SIG-M5 treated with dmso at 0.1 percent for 504 hours (cell line): ENCODE measurements at regions not wholly inside any gene's neighbourhood (a gene's known extent, or its start where the extent isn't known, plus 50 kb on each side); places are given as distances from the start of the nearest gene placed in this dataset.
"Not testable (repeated sequence)": the region's sequence is repeated elsewhere in the genome, so short reads cannot be mapped to it uniquely, and the experiment has no call there.

Experiments used
- DNase-seq: peaks from one replicate; lab custom pipeline; 2025; ENCODE audit not compliant: unreplicated experiment; lab: John Stamatoyannopoulos, UW

DNA sequence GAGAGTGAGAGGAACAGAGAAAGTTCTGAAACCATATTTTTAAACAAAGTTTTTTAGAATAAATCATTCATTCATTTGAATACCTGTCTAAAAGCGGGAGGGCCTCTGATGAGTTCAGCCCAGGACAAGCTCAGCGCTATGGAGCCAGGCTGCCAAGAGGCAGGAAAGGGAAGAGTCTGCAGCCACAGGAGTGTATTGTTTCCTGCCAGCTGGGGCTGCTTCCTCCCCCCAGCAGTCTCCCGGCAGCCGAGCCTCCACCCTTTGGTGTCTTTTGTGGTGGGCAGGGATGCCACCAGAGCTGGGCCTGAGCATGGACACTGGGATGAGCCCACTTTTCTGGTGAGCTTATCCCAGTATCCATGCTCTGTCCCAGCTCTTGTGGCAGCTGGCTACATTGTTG lies 199.5 kb upstream of the TPRG1 start:
- no peak for DNase-seq

DNA sequence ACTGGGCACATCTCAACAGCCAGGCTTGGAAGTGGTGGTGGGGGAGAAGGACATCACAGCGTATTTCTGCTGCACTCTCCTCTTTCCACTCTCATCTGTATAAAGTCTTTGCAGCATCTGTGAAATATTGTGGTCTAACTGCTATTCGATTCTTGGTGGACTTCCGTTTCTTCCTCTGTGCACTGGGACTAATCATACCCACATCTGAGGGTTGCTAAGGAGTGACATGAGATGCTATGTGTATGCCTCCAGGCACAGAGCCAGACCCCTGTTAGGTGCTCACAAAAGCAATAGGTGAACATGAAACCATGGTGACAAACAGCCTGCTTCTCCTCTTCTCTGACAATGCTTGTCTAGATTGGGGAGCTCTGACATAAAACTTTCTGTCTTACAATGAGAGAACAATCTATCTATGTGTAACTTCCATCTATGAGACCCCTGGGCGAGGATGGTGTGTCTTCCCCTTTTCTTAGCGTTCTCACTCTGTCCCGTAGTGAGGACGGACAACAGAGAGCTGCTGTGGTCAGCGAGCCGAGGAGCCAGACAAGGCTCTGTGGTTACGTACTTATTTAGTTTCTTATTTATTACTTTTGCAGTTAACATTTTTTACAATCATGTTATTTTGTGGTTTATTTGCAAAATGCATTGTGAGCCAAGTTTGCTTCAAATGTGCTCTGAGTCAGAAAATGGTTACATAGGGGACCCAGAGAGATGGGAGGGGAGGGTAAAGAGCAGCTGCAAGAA lies 196.7 kb upstream of the TPRG1 start:
- DNase-seq: peak; percentile 18

DNA sequence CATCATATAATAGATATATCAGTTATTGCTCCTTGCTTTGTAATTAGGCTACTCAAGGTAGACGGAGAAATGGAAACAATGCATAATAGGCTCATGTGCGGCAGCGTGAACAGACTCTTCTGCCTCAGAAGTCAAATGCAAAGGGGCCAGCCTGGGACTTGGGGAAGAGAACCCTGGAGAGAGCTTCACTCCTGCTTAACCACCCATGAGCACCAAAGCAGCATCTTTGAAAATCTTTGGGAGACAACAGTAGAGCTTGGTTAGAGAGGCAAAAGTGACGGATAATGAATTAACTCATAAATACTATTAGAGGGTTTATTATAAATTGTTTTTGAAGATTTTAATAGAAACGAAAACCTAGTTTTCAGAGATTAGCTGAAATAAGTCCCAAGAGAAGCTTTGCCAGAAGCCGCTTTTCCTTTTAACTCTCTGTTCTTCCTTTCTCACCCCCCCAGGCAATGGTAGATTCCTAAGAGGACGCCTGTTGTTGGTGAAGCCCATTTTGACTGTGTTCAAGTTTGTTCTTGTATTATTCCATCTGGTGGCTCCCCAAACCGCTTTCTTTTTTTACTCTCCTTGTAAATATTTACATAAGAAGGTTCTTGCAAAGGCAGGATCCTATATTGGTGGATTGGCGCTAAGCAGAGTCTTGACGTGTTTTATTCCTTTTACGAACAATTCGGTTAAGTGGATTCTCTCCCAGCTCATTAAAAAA lies 196.0 kb upstream of the TPRG1 start:
- no peak for DNase-seq

DNA sequence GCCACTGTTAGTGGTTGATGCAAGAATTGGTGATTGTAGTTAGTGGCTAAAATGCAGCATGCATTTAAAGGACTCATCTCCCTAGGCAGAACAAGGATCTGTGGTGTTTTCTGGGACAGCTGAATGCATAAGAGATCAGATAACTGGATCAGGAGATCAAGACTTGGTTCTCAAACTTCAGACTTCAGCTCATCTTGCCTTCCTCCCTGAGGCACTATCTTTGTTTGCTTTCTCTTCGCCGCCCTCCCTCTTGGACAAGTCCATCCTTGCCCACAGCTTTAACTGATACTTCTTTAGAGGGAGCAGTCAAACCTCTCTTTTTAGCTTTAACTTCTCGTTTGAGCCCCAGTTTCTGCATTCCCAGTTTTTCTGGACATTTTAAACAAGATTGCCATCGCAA lies 195.4 kb upstream of the TPRG1 start:
- no peak for DNase-seq

DNA sequence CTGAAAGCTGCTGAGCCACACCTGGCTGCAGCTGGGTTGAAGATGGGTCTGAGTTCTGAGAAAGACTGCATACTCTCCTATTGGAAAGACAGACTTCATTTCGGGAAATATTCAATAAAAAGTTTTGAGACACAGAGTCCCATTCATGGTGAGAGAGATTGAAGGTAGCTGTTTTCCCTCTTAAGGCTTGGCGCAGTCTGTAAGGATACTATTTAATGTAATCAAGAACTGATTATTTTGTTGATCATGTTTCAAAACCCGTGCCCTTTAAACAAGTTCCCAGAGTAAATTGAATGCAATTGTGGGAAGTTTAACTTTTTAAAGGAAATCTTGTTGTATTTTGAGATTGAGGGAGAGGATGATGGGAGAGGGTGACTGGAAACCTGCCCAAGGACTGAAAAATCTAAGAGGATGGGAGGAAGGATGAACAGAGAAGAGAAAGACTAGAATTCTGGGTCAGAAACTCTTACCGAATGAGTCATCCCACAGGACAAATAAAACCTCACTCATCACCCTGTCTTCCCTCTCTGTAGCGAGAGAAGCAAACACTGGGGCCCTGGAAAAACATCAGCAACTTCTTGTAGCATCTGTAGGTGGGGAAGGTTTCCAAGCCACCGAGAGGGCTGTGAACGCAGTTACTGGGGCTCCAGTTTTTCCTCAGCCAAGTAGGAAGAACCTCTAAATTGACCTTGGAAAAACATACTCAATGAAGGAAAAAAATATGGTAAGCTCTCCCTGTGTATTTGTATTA lies 193.2 kb upstream of the TPRG1 start:
- DNase-seq: no peak

DNA sequence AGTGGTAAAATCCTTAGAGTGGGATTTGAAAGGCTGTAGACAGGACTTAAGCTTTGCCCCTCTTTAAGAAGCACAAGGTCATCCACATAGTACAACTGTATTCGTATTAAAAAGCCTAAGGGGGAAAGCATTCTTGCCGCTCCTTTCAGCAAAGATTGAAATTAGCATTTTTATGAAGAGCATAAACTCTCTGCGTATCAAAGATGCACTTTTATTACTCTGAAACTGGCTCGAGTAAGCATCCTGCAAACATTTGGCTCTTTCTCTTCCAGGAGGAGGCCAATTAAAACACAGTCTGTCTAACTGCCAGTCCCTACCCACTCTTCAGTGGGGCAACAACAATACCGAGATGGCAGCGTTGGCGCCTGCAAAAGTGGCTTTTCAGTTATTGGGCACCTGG lies 192.5 kb upstream of the TPRG1 start:
- DNase-seq: no peak

DNA sequence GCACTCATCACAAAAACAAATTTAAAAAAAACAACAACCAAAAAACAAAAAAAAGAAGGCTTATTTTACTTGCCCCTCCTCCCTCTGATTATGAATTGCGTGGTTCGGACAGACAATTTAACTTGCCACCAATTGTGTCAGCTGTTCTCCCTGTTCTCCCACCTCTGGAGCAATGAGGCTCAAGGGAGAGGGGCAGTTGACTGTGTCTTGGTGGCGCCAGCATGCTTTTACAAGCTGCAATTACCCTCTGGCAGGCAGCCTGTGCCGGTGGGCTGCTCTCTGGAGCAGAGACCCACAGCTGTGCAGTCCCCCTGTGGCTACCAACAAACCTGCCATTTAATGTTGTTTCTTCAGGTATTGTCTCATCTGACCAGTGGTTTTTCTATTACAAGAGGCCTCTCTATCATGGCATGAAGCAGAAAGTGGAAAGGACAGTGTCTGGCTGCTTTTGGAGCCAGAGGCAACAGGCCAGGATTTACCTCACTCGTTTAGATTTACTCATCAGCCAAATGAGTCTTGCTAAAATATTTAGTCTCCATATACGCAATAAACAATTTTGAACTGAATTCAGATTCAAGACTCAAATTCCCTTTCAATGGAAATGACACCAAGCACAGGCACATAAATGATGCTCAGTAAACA lies 192.0 kb upstream of the TPRG1 start:
- no peak for DNase-seq

DNA sequence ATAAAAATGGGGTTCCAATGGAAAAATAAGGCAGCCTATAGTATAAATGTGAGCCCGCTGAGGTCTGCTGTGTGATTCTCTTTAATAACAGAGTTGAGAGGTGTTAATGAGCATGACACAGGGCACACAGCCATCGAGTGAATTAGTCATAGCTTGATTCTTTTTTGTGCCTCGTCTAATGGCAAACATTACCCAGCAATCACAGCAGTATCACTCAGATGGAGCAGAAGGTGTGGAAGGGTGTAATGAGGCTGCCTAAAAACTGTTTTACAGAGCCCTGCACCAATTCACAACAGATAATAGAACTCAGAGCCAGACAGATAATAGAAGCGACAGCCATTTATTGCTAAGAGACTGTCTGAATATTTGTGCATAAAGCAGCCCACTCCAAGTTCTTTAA lies 178.6 kb upstream of the TPRG1 start:
- DNase-seq: no peak

DNA sequence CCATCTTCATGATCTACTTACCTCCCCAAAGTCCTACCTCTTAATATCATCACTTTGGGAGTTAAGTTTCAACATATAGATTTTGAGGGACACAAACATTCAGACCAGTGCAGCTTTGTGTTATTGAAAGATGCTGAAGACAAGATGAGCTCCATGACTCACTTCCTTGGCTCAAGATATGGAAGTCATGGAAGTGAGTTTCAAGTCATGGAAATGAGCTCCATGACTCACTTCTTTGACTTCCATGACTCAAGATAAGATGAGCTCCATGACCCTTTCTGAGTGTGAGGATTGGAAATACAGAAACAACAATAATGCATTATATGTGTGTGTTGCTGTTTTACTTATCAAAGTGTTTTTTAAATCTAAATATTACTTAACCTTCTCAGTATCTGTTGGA lies 170.2 kb upstream of the TPRG1 start:
- no peak for DNase-seq

DNA sequence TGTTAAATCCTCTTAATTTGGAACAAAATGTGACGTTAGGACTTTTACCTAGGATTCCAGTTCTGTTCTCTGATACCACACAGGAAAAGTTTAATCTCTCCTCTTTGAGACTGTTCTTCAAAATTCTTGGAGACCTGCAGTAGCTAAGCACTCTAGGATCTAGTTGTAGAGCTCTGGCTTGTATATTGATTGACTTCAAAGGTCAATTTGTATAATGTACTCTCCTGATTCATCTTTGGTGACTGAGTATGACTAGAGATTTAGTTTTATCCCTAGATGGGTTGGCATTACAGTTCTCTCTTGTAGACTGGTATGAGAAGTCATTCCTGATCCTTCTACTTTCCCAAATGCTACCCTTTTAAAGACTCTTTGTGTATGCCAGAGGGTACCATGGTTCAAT lies 168.4 kb upstream of the TPRG1 start:
- DNase-seq: no peak

DNA sequence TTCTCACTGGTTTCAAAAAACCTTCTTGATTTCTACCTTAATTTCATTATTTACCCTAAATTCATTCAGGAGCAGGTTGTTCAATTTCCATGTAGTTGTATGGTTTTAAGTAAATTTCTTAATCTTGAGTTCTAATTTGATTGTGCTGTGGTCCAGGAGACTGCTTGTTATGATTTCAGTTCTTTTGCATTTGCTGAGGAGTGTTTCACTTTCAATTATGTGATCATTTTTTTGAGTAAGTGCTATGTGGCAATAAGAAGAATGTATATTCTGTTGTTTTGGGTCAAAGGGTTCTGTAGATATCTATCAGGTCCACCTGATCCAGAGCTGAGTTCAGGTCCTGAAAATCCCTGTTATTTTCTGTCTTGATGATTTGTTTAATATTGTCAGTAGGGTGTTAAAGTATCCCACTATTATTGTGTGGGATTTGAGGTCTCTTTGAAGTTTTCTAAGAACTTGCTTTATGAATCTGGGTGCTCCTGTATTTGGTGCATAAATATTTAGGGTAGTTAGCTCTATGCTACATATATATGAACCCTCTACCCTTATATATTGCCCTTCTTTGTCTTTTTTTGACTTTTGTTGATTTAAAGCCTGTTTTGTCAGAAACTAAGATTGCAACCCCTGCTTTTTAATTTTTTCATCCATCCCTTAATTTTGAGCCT lies 158.4 kb upstream of the TPRG1 start:
- DNase-seq: no peak

DNA sequence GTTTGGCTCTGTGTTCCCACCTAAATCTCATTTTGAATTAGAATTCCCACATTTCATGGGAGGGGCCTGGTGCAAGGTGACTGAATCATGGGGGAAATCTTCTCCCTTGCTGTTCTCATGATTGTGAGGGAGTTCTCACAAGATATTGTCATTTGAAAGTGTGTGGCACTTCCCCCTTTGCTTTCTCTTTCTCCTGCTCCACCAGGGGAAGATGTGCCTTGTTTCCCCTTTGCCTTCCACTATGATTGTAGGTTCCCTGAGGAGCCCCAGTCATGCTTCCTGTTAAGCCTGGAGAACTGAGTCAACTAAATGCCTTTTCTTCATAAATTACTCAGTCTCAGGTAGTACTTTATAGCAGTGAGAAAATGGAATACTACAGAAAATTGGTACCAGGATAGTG lies 157.2 kb upstream of the TPRG1 start:
- DNase-seq: no peak

DNA sequence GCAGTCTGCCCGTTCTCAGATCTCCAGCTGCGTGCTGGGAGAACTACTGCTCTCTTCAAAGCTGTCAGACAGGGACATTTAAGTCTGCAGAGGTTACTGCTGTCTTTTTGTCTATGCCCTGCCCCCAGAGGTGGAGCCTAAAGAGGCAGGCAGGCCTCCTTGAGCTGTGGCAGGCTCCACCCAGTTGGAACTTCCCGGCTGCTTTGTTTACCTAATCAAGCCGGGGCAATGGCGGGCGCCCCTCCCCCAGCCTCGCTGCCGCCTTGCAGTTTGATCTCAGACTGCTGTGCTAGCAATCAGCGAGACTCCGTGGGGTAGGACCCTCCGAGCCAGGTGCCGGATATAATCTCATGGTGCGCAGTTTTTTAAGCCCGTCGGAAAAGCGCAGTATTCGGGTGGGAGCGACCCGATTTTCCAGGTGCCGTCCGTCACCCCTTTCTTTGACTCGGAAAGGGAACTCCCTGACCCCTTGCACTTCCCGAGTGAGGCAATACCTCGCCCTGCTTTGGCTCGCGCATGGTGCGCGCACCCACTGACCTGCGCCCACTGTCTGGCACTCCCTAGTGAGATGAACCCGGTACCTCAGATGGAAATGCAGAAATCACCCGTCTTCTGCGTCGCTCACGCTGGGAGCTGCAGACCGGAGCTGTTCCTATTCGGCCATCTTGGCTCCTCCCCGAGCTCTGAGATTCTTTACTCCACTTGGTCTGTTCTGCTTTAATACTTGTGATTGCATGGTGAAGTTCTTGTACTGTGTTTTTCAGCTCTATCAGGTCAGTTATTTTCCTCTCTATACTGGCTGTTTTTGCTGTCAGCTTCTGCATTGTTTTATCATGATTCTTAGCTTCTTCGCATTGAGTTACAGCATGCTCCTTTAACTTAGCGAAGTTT lies 148.9 kb upstream of the TPRG1 start:
- not testable (repeated sequence) for DNase-seq

DNA sequence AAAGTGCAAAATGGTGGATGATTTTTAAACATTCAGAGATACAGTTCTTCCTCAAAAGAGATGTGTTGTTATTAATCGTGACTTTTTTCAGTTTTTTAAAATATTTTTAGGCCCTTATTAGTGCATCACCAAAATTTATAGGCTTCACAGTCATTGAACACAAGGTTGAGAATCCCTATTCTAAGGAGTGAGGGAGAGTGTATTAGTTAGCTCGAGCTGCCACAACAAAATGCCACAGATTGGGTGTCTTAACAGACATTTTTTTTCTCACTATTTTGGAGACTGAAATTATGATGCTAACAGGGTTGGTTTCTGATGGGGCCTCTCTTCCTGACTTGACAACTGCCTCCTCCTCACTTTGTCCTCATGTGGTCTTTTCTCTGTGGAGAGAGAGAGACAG lies 145.9 kb upstream of the TPRG1 start:
- DNase-seq: no peak

DNA sequence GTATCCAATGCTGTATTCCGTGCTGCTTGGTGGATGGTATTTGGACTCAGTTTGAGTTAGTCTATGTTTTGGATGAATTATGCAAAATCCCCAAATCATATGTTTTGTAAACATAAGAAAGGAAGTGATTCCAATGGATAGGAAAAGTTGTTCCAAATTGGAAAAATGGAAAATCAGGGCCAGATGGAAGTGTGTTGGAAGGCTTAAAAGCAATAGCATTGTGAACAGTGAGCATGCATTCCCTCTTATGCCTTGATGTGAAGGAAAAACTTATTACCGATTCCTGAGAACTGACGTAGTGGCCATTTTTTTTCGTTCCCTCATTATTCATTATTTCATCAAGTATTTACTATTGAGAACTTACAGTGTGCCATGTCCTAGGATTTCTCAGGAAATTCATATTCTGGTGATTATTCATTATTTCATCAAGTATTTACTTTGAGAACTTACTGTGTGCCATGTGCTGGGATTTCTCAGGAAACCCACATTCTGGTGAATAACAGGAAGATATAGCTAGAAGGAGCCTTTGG lies 144.1 kb upstream of the TPRG1 start:
- DNase-seq: no peak

DNA sequence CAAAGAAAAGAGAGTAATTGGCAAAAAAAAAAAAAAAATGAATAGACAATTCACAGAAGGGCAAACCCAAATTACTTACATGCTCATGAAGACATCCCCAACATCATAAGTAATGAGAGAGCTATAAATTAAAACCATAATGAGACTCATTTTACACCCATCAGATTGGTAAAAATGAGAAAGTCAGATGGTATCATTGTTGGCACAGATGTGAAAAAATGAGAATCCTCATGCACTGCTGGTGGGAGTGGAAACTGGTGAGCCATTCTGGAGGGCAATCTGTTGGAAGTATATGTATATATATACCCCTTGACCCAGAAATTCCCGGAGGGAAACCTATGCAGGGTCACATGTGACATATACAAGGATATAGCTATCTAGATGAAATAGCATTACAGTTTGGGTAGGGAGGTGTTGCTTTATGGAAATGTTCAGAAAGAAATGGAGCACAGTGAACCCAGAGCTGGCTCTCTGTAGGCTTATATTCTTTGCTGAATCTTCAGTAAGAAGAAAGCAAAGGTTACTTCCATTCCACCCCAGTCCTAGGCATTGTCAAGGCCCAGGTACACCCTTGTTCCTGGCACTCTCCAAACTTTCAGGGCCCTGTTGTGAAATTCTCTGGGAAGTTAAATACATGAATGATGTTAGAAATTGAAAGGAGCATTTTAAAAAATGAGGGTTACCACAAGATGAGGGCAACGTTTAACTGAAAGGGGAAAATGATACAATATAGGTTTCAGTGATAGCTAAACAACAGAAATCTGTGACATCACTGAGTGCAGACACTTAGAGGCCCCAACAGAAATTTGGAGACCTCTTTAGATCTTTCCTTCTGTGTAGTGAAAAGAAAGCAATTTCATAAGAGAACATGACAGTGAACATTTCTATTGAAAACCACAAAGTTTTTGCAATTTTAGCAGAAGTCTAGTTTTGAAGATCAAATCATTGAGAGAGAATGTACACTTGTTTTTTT lies 132.7 kb upstream of the TPRG1 start:
- peak; percentile 68 for DNase-seq

DNA sequence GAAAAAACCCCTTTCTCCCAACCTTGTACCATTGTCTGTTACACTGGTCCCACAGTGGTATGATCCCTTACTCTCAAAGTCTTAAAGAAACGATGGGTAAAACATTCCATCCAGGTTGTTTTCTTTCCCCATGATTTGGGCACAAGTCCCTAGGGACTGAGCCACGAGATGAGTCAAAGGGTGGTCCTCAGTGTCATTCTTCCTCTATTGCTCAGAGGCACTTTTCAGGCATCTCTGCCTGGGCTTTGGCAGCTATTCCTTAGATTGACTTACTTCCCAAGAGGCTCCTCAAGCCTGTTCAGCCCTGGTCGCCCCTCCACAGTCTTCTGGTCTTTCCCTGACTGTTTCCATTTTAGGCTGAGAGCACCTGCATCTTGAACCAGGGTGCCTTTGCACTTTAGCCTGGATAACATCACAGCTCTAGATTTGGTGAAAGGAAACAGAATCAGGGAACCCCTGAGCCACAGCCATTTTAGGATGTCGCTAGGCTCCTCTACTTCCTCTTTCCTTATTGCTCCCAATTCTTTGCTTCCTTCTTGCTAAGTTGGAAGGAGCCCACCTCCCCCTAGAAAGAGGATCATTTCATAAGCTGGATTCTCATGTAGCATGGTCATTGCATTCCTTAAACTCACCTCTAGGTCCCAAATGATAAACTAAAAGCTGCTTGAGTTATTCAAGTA lies 131.0 kb upstream of the TPRG1 start:
- DNase-seq: peak; percentile 60

DNA sequence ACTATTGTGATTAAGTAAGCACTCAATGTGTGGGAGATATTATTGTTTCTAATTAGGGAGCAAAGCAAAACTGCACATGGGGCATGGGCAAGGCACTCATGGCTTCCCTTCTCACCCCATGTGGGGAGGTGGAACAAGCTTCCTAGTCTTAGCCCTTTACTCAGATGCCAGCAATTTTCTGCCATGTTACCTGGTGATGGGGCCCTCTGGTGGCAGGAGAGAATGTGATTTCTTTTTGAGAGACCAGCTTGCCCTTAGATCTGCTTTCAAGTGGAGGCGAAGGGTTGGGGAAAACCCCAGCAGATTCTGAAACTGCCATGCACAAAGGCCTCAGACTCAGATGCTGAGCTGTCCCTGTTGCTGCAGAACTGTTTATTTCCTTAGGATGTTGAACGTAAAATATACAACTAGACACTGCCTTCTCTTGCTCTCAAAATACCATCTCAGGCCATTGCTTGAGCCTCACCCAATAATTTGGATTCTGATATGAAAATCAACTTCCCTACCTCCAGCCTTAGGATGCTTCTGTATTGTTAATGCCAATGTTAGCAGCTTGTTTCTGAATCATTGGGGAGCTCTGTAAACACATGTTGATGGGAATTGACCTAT lies 130.2 kb upstream of the TPRG1 start:
- DNase-seq: peak; percentile 39
